IMR-90 (cell line): ENCODE measurements at regions not wholly inside any gene's neighbourhood (a gene's known extent, or its start where the extent isn't known, plus 50 kb on each side); places are given as distances from the start of the nearest gene placed in this dataset.

Source experiments
- ATAC-seq: fragments of 200-7000 bp; cut with Tn5 transposase; 2 replicates; pipeline ENCODE4 v1.9.1; 2020; ENCODE audit warnings: low read depth, mild to moderate bottlenecking, moderate library complexity
- BruUV-seq: library from RNA; stranded (reverse); fragments of 400-500 nt; replicated peaks from 2 replicates; lab custom pipeline; 2021; lab: Mats Ljungman, UMichigan
- CTCF ChIA-PET: fragments of 300-600 bp; formaldehyde crosslinking; extraction: SDS; loops from one replicate; lab custom pipeline; 2021; ENCODE audit warnings: antibody characterized with exemption; lab: Yijun Ruan, JAX
- POLR2A ChIA-PET: fragments of 300-600 bp; sonication (Branson Sonifier 250); formaldehyde crosslinking; loops from one replicate; lab custom pipeline; 2022; ENCODE audit warnings: antibody characterized with exemption; ENCODE audit not compliant: unreplicated experiment; lab: Charles Lee
- DNase-seq: peaks from one replicate; pipeline ENCODE4 v3.0.0; 2013
- H2AFZ ChIP-seq: replicated peaks from 2 replicates; pipeline ENCODE3; 2013; ENCODE audit warnings: low read length, mild to moderate bottlenecking; ENCODE audit not compliant: poor library complexity
- H2AK5ac ChIP-seq: 2 replicates; pipeline ENCODE4 v1.6.1; 2013; ENCODE audit warnings: low read depth, low read length, inconsistent platforms
- H2AK9ac ChIP-seq: replicated peaks from 2 replicates; pipeline ENCODE3; 2013; ENCODE audit warnings: mild to moderate bottlenecking, low read depth, low read length, moderate library complexity; ENCODE audit not compliant: poor library complexity
- H2BK120ac ChIP-seq: 2 replicates; pipeline ENCODE4 v1.6.1; 2013; ENCODE audit warnings: low read depth, low read length, inconsistent platforms
- H2BK15ac ChIP-seq: 3 replicates; pipeline ENCODE4 v1.6.1; 2013; ENCODE audit warnings: low read depth, low read length, inconsistent platforms
- H2BK20ac ChIP-seq: 2 replicates; pipeline ENCODE4 v1.6.1; 2013; ENCODE audit warnings: low read depth, mild to moderate bottlenecking, inconsistent platforms, low read length, moderate library complexity
- H2BK5ac ChIP-seq: 2 replicates; pipeline ENCODE4 v1.6.1; 2013; ENCODE audit warnings: mild to moderate bottlenecking, low read depth, low read length, inconsistent platforms; ENCODE audit not compliant: poor library complexity, severe bottlenecking
- H3K14ac ChIP-seq: replicated peaks from 2 replicates; pipeline ENCODE4 v1.6.1; 2013; ENCODE audit warnings: low read depth, low read length, inconsistent platforms
- H3K18ac ChIP-seq: 2 replicates; pipeline ENCODE4 v1.6.1; 2013; ENCODE audit warnings: low read depth, low read length, control low read depth
- H3K23ac ChIP-seq: 2 replicates; pipeline ENCODE4 v1.6.1; 2013; ENCODE audit warnings: low read depth, low read length, inconsistent platforms
- H3K27ac ChIP-seq: 2 replicates; pipeline ENCODE4 v1.5.1; 2013; ENCODE audit warnings: mild to moderate bottlenecking, control low read depth, low read length; ENCODE audit not compliant: insufficient read depth
- H3K27me3 ChIP-seq: 2 replicates; pipeline ENCODE4 v1.6.1; 2013; ENCODE audit warnings: low read length; ENCODE audit not compliant: control insufficient read depth, insufficient read depth
- H3K36me3 ChIP-seq: 2 replicates; pipeline ENCODE4 v1.6.1; 2013; ENCODE audit warnings: low read length, mixed read lengths; ENCODE audit not compliant: control insufficient read depth, insufficient read depth
- H3K4ac ChIP-seq: 2 replicates; pipeline ENCODE4 v1.6.1; 2013; ENCODE audit warnings: low read depth, low read length, inconsistent platforms
- H3K4me1 ChIP-seq: 2 replicates; pipeline ENCODE4 v1.6.1; 2013; ENCODE audit warnings: low read length, mixed read lengths; ENCODE audit not compliant: control insufficient read depth, insufficient read depth
- H3K4me2 ChIP-seq: 2 replicates; pipeline ENCODE4 v1.6.1; 2013; ENCODE audit warnings: low read depth, mild to moderate bottlenecking, control low read depth, low read length, moderate library complexity
- H3K4me3 ChIP-seq: 2 replicates; pipeline ENCODE4 v1.5.1; 2013; ENCODE audit warnings: low read depth, mild to moderate bottlenecking, control low read depth, low read length, moderate library complexity; ENCODE audit not compliant: insufficient read depth
- H3K56ac ChIP-seq: 2 replicates; pipeline ENCODE4 v1.6.1; 2013; ENCODE audit warnings: low read length, inconsistent platforms; ENCODE audit not compliant: insufficient read depth; ENCODE audit errors: extremely low read depth
- H3K79me1 ChIP-seq, 2 experiments: 2 replicates each; pipeline ENCODE4 v1.6.1; 2013; ENCODE audit warnings: low read length in 2 of 2, inconsistent platforms in 1 of 2, low read depth in 1 of 2
- H3K9ac ChIP-seq: 2 replicates; pipeline ENCODE4 v1.6.1; 2013; ENCODE audit warnings: low read depth, low read length, control low read depth
- H3K9me1 ChIP-seq: 2 replicates; pipeline ENCODE4 v1.6.1; 2013; ENCODE audit warnings: low read length, inconsistent platforms; ENCODE audit not compliant: insufficient read depth
- H3K9me3 ChIP-seq: 2 replicates; pipeline ENCODE4 v1.6.1; 2013; ENCODE audit warnings: low read length; ENCODE audit not compliant: control insufficient read depth, insufficient read depth
- H4K20me1 ChIP-seq: 2 replicates; pipeline ENCODE4 v1.6.1; 2013; ENCODE audit warnings: low read length, inconsistent platforms; ENCODE audit not compliant: insufficient read depth
- H4K5ac ChIP-seq: 2 replicates; pipeline ENCODE4 v1.6.1; 2013; ENCODE audit warnings: mild to moderate bottlenecking, low read depth, low read length, control low read depth
- H4K8ac ChIP-seq, 2 experiments: 2 replicates each; pipeline ENCODE4 v1.6.1; 2013; ENCODE audit warnings: low read depth in 2 of 2, low read length in 2 of 2, control low read depth in 1 of 2, inconsistent platforms in 1 of 2
- H4K91ac ChIP-seq: 2 replicates; pipeline ENCODE4 v1.6.1; 2013; ENCODE audit warnings: low read depth, low read length, inconsistent platforms; ENCODE audit not compliant: insufficient read depth
- FOS ChIP-seq: fragments of 150-350 bp; IDR thresholded peaks from 2 replicates; pipeline ENCODE4 v1.6.1; 2016; ENCODE audit warnings: low read depth, low read length
- MAFK ChIP-seq: IDR thresholded peaks from 2 replicates; pipeline ENCODE4 v1.6.1; 2012; ENCODE audit warnings: low read depth, low read length, improper control_type of control experiment
- MAZ ChIP-seq: IDR thresholded peaks from 2 replicates; pipeline ENCODE4 v1.6.1; 2012; ENCODE audit warnings: low read depth, mild to moderate bottlenecking, low read length, improper control_type of control experiment, moderate library complexity, borderline replicate concordance
- NFE2L2 ChIP-seq: fragments of 150-350 bp; IDR thresholded peaks from 2 replicates; pipeline ENCODE4 v1.6.1; 2016; ENCODE audit warnings: low read depth, mild to moderate bottlenecking, low read length
- POLR2A ChIP-seq: IDR thresholded peaks from 2 replicates; pipeline ENCODE4 v1.6.1; 2012; ENCODE audit warnings: mild to moderate bottlenecking, low read depth, low read length
- RAD21 ChIP-seq: IDR thresholded peaks from 2 replicates; pipeline ENCODE4 v1.6.1; 2012; ENCODE audit warnings: low read length, improper control_type of control experiment
- SMC3 ChIP-seq: fragments of 150-350 bp; IDR thresholded peaks from 2 replicates; pipeline ENCODE4 v1.6.1; 2016; ENCODE audit warnings: low read depth, mild to moderate bottlenecking, antibody characterized with exemption, low read length, moderate library complexity
- WGBS, 2 experiments: methylation state at CpG; one replicate each; pipeline versions ENCODE4 v1.1.5 to v1.1.7; 2013; ENCODE audit warnings: missing lambda C conversion rate in 2 of 2; ENCODE audit not compliant: insufficient read length in 1 of 2; ENCODE audit errors: extremely low coverage in 2 of 2; 5-methylcytosine and 5-hydroxymethylcytosine counted together
- dilution Hi-C: fragments of 300-500 bp; cut with HindIII; formaldehyde crosslinking; loops from one replicate; pipeline ENCODE4 v1.14.3; 2018; ENCODE audit warnings: low sequenced_read_pairs; ENCODE audit not compliant: unreplicated experiment
- in situ Hi-C: fragments of 300-500 bp; cut with MboI; formaldehyde crosslinking; loops from 3 replicates; pipeline ENCODE4 v1.14.3; 2019; ENCODE audit warnings: low sequenced_read_pairs, inconsistent platforms, mixed read lengths
- intact Hi-C: fragments of 100-400 bp; cut with micrococcal nuclease; formaldehyde crosslinking; loops from 2 replicates; pipeline ENCODE4 v1.10.0; 2022
- TF ChIP-seq, protein P1 (sequence below): conservative IDR thresholded peaks from 2 replicates; pipeline ENCODE4 v1.5.1; 2012; ENCODE audit warnings: mild to moderate bottlenecking, low read depth, low read length, improper control_type of control experiment
- TF ChIP-seq, protein P2 (sequence below): fragments of 150-350 bp; IDR thresholded peaks from 2 replicates; pipeline ENCODE4 v1.6.1; 2017; ENCODE audit warnings: mild to moderate bottlenecking, antibody characterized with exemption, low read length, low read depth

DNA sequence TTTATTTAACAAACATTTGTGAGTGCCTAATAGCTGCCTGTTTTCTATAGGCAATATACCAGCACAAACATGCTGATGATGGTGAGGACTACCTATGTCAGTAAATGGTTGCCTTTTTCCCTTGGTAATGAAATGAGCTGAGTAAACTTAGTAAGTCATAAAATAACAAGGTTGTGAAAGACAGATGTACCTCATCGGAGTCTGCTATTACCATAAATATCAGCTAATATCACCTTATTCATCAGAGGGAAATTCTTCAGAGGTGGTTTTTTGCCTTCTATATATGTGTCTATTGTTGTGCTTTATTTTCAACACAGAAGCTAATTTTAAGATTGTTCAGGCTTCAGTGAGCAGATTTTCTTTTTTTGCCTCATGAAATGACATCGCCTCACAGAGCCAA lies 1040.5 kb downstream of the DTWD2 start:
- Histone ChIP-seq H2AK9ac (no peak overlapping the region), H3K9me3 (no peaks in the 10 kb centered on the region), H2BK15ac (no peak overlapping the region), H2AK5ac (no peak overlapping the region), H3K14ac (no peak overlapping the region), H4K8ac (no peak overlapping the region), H3K36me3 (no peaks in the 10 kb centered on the region), H2AFZ (no peak overlapping the region), H3K18ac (no peak overlapping the region), H3K9ac (no peak overlapping the region), H3K4me1 (no peaks in the 10 kb centered on the region), H3K4me2 (no peak overlapping the region), H2BK20ac (no peak overlapping the region), H4K91ac (no peak overlapping the region), H3K9me1 (no peaks in the 10 kb centered on the region), H2BK120ac (no peak overlapping the region), H3K4me3 (no peak overlapping the region), H2BK5ac (no peak overlapping the region), H3K56ac (no peak overlapping the region), H4K20me1 (no peaks in the 10 kb centered on the region), H3K4ac (no peak overlapping the region), H3K79me1 (no peaks in the 10 kb centered on the region), H3K27ac (no peak overlapping the region), H3K27me3 (no peaks in the 10 kb centered on the region), H4K5ac (no peak overlapping the region), H3K23ac (no peak overlapping the region)
- DNase-seq (no peak), ATAC-seq (no peak)
- CTCF ChIA-PET, result no interaction called here
- dilution Hi-C loops, result no loop called here
- no peak for TF ChIP-seq MAZ
- TF ChIP-seq MAFK, result no peak
- TF ChIP-seq NFE2L2, result no peak
- TF ChIP-seq FOS, result no peak
- no peak for TF ChIP-seq RAD21
- TF ChIP-seq, protein P1, sequence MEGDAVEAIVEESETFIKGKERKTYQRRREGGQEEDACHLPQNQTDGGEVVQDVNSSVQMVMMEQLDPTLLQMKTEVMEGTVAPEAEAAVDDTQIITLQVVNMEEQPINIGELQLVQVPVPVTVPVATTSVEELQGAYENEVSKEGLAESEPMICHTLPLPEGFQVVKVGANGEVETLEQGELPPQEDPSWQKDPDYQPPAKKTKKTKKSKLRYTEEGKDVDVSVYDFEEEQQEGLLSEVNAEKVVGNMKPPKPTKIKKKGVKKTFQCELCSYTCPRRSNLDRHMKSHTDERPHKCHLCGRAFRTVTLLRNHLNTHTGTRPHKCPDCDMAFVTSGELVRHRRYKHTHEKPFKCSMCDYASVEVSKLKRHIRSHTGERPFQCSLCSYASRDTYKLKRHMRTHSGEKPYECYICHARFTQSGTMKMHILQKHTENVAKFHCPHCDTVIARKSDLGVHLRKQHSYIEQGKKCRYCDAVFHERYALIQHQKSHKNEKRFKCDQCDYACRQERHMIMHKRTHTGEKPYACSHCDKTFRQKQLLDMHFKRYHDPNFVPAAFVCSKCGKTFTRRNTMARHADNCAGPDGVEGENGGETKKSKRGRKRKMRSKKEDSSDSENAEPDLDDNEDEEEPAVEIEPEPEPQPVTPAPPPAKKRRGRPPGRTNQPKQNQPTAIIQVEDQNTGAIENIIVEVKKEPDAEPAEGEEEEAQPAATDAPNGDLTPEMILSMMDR, result no peak
- TF ChIP-seq POLR2A, result no peak
- TF ChIP-seq, protein P2, sequence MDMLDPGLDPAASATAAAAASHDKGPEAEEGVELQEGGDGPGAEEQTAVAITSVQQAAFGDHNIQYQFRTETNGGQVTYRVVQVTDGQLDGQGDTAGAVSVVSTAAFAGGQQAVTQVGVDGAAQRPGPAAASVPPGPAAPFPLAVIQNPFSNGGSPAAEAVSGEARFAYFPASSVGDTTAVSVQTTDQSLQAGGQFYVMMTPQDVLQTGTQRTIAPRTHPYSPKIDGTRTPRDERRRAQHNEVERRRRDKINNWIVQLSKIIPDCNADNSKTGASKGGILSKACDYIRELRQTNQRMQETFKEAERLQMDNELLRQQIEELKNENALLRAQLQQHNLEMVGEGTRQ, result no peak
- TF ChIP-seq SMC3, result no peak
- intact Hi-C loops, result no loop called here
- in situ Hi-C loops, result no loop called here
- POLR2A ChIA-PET, result no interaction called here
- BruUV-seq, result no TSS peak
- WGBS, 2 experiments, result no CpG with 5 or more reads among the region's 2 CpGs
